Adrenal gland (tissue), 9 donors: ENCODE measurements at regions not wholly inside any gene's neighbourhood (a gene's known extent, or its start where the extent isn't known, plus 50 kb on each side); places are given as distances from the start of the nearest gene placed in this dataset.

Experiments
- DNase-seq, 7 donors: peaks; one replicate each; pipeline ENCODE4 v3.0.0-alpha.2; 2019 to 2020
- H3K27ac ChIP-seq, 5 donors: fragments of 200-600 bp; sonication (generic) in 4 of 5; 1 replicate in 3 of 5; 2 replicates in 2 of 5; pipeline versions ENCODE4 v1.5.1 to v1.8.0; 2016 to 2020; ENCODE audit warnings: mild to moderate bottlenecking in 1 of 5
- H3K27me3 ChIP-seq: fragments of 200-600 bp; 2 replicates; pipeline ENCODE4 v1.8.0; 2021
- H3K36me3 ChIP-seq, 2 donors: fragments of 200-600 bp; replicated peaks in 1 of 2; 1 replicate in 1 of 2; 2 replicates in 1 of 2; pipeline versions ENCODE4 v1.5.1 to v1.8.0; 2018 to 2022
- H3K4me1 ChIP-seq, 2 donors: fragments of 200-600 bp; replicated peaks in 1 of 2; 1 replicate in 1 of 2; 2 replicates in 1 of 2; pipeline versions ENCODE4 v1.5.1 to v1.8.0; 2018 to 2021
- H3K4me3 ChIP-seq, 4 donors: fragments of 200-600 bp; sonication (generic) in 3 of 4; one replicate each; pipeline ENCODE4 v1.5.1; 2016 to 2018
- H3K9me3 ChIP-seq, 3 donors: fragments of 200-600 bp; sonication (generic) in 1 of 3; replicated peaks in 1 of 3; 1 replicate in 2 of 3; 2 replicates in 1 of 3; pipeline versions ENCODE4 v1.5.1 to v1.8.0; 2016 to 2021
- POLR2A ChIP-seq, 2 donors: fragments of 450-650 bp; IDR thresholded peaks; one replicate each; pipeline ENCODE4 v1.6.1; 2017; ENCODE audit warnings: antibody characterized with exemption in 2 of 2, mild to moderate bottlenecking in 2 of 2, moderate library complexity in 1 of 2
- WGBS, 4 donors: extraction: QIAGEN DNeasy Blood & Tissue Kit in 2 of 4; methylation state at CpG; one replicate each; pipeline versions ENCODE4 v1.1.5 to v1.1.7; 2013 to 2017; 5-methylcytosine and 5-hydroxymethylcytosine counted together
- intact Hi-C, 2 donors: fragments of 100-400 bp; cut with DNase I; formaldehyde crosslinking; loops; one replicate each; pipeline versions ENCODE4 v1.14.1 to v1.15.0; 2022 to 2023
- TF ChIP-seq, protein P1 (sequence below), 6 experiments: fragments of 450-650 bp in 4 of 6; fragments of 200-600 bp in 2 of 6; sonication (generic) in 1 of 6; IDR thresholded peaks; 1 replicate in 5 of 6; 2 replicates in 1 of 6; pipeline versions ENCODE4 v1.5.1 to v1.8.0; 2016 to 2021; ENCODE audit warnings: antibody characterized with exemption in 6 of 6, mild to moderate bottlenecking in 2 of 6, moderate library complexity in 1 of 6
- donor health status: healthy with polysubstance abuse.
- donor health status: Bipolar disorder and iron deficiency.
- donor health status: DM: yes; HTN: yes; CAD: no.
- donor health status: DM: no; HTN: no; CAD: no.
- donor health status: DM: no; HTN: no; CAD: no.

DNA sequence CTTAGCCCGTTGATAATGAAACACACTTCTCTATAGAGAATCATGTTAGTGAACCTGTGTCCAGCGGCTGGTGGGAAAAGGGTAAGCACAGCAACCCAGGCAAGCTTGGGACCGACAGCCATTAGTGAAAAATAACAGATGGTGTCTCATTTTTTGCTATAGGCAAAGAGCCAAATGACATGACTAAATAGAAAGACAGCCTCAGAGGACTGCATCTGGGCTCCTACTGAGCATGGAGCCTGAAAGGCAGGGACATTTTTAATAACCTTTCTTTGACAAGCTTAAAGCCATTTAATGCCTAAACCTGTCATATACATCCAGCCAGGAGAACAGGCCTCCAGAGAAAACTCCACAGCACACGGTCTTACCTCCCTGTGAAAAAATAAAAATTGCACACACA is 67.0 kb downstream of the FANCF start:
- Histone ChIP-seq H3K27me3 (no peaks in the 10 kb centered on the region), H3K27ac (no peak overlapping the region), H3K4me1 (no peaks in the 10 kb centered on the region), H3K9me3 (no peaks in the 10 kb centered on the region), H3K4me3 (no peak overlapping the region), H3K36me3 (no peaks in the 10 kb centered on the region)
- 49 to 55% (median 51%) methylated on average over 4 of the region's 4 CpGs for WGBS, 4 donors
- no peak for DNase-seq
- TF ChIP-seq, protein P1, sequence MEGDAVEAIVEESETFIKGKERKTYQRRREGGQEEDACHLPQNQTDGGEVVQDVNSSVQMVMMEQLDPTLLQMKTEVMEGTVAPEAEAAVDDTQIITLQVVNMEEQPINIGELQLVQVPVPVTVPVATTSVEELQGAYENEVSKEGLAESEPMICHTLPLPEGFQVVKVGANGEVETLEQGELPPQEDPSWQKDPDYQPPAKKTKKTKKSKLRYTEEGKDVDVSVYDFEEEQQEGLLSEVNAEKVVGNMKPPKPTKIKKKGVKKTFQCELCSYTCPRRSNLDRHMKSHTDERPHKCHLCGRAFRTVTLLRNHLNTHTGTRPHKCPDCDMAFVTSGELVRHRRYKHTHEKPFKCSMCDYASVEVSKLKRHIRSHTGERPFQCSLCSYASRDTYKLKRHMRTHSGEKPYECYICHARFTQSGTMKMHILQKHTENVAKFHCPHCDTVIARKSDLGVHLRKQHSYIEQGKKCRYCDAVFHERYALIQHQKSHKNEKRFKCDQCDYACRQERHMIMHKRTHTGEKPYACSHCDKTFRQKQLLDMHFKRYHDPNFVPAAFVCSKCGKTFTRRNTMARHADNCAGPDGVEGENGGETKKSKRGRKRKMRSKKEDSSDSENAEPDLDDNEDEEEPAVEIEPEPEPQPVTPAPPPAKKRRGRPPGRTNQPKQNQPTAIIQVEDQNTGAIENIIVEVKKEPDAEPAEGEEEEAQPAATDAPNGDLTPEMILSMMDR (IDR thresholded peaks at IDR 0.05), result no peak
- no peak for TF ChIP-seq POLR2A (IDR thresholded peaks at IDR 0.05)
- intact Hi-C loops, result no loop called here

DNA sequence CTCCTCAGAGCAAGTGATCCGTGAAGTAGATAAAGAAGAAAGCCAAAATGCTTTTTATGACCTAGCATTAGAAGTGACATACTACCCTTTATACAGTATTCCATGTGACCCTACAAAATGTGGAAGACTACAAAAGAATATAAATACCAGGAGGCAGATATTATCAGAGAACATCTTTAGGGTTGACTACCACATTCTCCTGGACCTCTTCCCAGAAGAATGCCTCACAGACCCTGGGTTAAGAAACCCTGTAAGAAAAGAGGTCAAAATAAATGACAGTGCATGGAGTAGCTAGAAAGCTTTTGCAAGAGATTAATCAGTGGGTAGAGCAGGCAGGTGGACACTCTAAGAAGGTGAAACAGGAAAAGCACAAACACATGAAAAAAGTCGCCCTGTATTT is 69.2 kb downstream of the FANCF start:
- Histone ChIP-seq H3K27ac (no peak overlapping the region), H3K36me3 (no peaks in the 10 kb centered on the region), H3K4me3 (no peak overlapping the region), H3K4me1 (no peaks in the 10 kb centered on the region), H3K27me3 (no peaks in the 10 kb centered on the region), H3K9me3 (no peaks in the 10 kb centered on the region)
- no peak for TF ChIP-seq POLR2A (IDR thresholded peaks at IDR 0.05)
- TF ChIP-seq, protein P1 (IDR thresholded peaks at IDR 0.05), result no peak
- no peak for DNase-seq
- 78 to 83% (median 80%) methylated on average over 2 of the region's 2 CpGs for WGBS, 4 donors
- intact Hi-C loops, result no loop called here

DNA sequence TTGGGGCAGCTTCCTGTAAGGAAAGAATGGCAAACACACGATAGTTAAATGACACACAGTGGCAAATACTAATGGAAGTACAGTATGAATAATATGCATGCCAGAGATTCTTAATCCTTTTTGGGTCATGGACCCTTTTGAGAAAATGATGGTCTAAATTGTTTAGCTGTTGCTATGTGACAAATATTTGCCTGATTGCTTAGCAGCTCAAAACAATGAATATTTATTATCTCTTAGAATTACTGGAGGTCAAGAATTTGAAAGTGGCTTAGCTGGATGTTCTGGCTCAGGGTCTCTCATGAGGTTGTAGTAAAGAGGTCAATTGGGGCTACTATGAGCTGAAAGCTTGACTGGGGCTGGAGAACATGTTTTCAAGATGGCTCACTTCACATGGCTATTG is 69.7 kb downstream of the FANCF start:
- no peaks in the 10 kb centered on the region for H3K4me1 ChIP-seq

DNA sequence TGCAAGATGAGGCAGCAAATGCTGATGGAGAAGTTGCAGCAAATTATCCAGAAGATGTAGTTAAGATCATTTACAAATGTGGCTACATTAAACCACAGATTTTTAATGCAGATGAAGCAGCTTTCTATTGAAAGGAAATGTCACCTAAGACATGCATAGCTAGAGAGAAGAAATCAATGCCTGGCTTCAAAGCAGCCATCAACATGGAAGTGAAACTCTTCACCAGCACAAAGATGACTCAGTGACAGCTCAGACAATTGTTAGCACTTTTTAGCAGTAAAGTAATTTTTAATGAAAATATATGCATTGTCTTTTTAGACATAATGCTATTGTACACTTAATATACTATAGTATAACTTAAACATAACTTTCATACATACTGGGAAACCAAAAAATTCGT is 71.4 kb downstream of the FANCF start:
- Histone ChIP-seq H3K36me3 (no peaks in the 10 kb centered on the region), H3K27ac (no peak overlapping the region), H3K4me1 (no peaks in the 10 kb centered on the region), H3K27me3 (no peaks in the 10 kb centered on the region), H3K4me3 (no peak overlapping the region), H3K9me3 (no peaks in the 10 kb centered on the region)
- WGBS, 4 donors, result 25 to 52% (median 43%) methylated on average over 1 of the region's 1 CpG
- TF ChIP-seq, protein P1 (IDR thresholded peaks at IDR 0.05), result no peak
- TF ChIP-seq POLR2A (IDR thresholded peaks at IDR 0.05), result no peak
- intact Hi-C loops, result no loop called here
- no peak for DNase-seq

More for the DNA sequence above, 69.7 kb downstream of the FANCF start:
- WGBS, 4 donors, result 64 to 78% (median 75%) methylated on average over 1 of the region's 1 CpG
- Histone ChIP-seq H3K36me3 (no peaks in the 10 kb centered on the region), H3K27me3 (no peaks in the 10 kb centered on the region), H3K27ac (no peak overlapping the region), H3K9me3 (no peaks in the 10 kb centered on the region), H3K4me3 (no peak overlapping the region)
- intact Hi-C loops, result no loop called here
- DNase-seq, result no peak
- no peak for TF ChIP-seq POLR2A (IDR thresholded peaks at IDR 0.05)

DNA sequence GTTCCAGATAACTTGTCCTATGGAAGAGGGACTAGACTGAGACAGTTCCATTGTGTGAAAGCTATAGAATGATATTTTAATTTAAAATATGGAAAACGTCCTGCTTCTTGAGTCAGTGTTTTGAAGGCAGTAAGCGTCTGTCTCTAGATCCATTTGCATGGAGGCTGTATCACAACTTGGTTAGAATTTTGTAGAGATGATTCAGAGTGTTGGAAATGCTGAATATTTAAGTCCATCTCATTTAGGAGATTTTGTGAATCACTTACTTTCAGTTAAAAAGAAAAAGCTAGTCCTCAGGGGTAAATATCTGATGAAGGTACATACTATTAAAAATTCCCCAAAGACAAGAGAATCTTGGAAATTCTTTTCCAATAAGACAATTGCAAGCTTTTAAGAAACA is 72.7 kb downstream of the FANCF start:
- TF ChIP-seq, protein P1 (IDR thresholded peaks at IDR 0.05), result no peak
- no peak for TF ChIP-seq POLR2A (IDR thresholded peaks at IDR 0.05)
- intact Hi-C loops, result no loop called here
- H3K4me1 ChIP-seq, result no peaks in the 10 kb centered on the region
- no peak for DNase-seq
- H3K4me3 ChIP-seq, result no peak overlapping the region
- no peaks in the 10 kb centered on the region for H3K9me3 ChIP-seq
- no peak overlapping the region for H3K27ac ChIP-seq
- no peaks in the 10 kb centered on the region for H3K36me3 ChIP-seq
- 54 to 68% (median 57%) methylated on average over 2 of the region's 2 CpGs for WGBS, 4 donors
- H3K27me3 ChIP-seq, result no peaks in the 10 kb centered on the region
